ENCODE measurements at regions not wholly inside any gene's neighbourhood (a gene's known extent, or its start where the extent isn't known, plus 50 kb on each side); places are given as distances from the start of the nearest gene placed in this dataset.

DNA sequence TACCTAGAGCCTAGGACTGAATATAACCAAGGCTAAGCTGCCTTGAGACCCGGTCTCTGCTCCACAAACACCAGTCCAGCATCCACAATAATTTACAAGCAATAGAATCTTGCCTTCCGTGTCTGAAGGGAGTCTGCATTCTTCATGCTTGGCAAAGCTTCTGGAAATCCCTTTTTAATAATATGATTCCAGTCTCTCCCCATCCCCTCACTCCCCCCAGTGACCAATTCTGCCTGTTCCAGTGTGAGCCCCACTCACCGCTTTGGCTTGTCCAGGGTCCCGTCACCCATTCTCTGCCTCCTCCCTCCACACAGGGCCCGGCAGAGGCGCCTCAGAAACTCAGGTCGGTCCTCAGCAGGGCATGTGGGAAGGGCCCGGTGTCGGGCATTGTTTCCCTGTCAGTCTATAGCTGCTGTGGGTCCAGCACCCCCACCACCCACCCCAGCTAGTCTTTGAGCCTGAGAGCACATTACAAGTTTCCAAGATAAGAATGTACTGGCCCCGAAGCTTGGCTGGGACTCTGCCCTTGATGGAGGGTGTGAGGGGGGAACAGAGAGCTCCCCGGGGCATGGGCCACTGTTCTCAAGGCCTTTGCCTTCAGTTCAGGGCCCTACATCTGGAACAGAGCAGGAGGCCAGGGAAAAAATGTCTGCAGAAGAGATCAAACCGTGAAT lies 129.7 kb upstream of the MYCN start:
- TF ChIP-seq, protein P1, sequence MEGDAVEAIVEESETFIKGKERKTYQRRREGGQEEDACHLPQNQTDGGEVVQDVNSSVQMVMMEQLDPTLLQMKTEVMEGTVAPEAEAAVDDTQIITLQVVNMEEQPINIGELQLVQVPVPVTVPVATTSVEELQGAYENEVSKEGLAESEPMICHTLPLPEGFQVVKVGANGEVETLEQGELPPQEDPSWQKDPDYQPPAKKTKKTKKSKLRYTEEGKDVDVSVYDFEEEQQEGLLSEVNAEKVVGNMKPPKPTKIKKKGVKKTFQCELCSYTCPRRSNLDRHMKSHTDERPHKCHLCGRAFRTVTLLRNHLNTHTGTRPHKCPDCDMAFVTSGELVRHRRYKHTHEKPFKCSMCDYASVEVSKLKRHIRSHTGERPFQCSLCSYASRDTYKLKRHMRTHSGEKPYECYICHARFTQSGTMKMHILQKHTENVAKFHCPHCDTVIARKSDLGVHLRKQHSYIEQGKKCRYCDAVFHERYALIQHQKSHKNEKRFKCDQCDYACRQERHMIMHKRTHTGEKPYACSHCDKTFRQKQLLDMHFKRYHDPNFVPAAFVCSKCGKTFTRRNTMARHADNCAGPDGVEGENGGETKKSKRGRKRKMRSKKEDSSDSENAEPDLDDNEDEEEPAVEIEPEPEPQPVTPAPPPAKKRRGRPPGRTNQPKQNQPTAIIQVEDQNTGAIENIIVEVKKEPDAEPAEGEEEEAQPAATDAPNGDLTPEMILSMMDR (IDR thresholded peaks at IDR 0.05): no peak
- TF ChIP-seq POLR2AphosphoS5 (IDR thresholded peaks at IDR 0.05; ENCODE audit: low read depth, low read length): no peak
- no peak for TF ChIP-seq SIN3A (IDR thresholded peaks at IDR 0.05; ENCODE audit: borderline replicate concordance, insufficient read depth, low read depth, low read length)
